ENCODE measurements at regions not wholly inside any gene's neighbourhood (a gene's known extent, or its start where the extent isn't known, plus 50 kb on each side); places are given as distances from the start of the nearest gene placed in this dataset.

DNA sequence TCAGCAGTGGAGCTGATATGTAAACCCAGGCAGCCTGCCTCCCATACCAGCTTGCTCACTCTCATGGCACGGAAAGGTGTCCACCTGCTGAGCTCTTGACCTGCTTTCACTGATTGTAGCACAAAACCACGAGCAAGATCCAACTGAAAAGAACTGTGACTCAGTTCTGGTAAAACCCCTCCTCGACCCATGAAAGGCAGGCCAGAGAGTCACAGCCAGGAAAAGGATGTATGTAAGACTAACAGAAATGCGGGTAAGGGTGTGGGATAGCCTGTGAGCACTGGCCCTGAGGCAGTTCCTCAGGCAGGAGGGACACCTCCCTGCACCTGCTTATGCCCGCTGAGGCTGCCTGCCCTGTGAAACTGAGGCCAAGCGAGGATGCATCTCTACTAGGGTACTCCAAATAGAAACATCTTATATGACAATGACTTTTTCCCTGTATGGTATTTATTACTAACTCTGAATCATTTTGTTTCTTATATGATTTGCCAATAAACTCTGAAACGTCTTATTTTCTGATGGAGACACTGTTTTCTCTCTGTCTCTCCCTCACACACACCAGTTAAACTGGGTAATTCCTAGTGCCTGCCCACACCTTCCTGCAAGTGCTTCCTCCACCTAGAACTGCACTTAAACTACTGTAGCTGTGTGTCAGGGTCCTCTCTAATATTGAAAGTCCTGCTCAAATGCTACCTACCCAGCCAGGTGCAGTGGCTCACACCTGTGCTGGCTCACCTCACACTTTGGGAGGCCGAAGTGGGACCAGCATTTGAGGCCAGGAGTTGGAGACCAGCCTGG lies 73.3 kb upstream of the GHITM start:
- no peak overlapping the region for H3K4me2 ChIP-seq (ENCODE audit: low read length)
- H3K36me3 Mint-ChIP-seq (ENCODE audit: low read depth, unreplicated experiment), result no peaks in the 10 kb centered on the region
- H4K20me1 ChIP-seq (ENCODE audit: insufficient read depth, low read length), result no peaks in the 10 kb centered on the region
- H3K27ac ChIP-seq (ENCODE audit: low read depth, low read length), result no peak overlapping the region
- no peaks in the 10 kb centered on the region for H3K36me3 ChIP-seq (ENCODE audit: insufficient read depth, low read length)
- TF ChIP-seq CTCF (IDR thresholded peaks at IDR 0.05; ENCODE audit: insufficient read depth, low read depth, low read length), result no peak
- TF ChIP-seq EZH2 (IDR thresholded peaks at IDR 0.05; ENCODE audit: insufficient read depth, low read length), result no peak
- no peak for FAIRE-seq
- H3K4me1 Mint-ChIP-seq (ENCODE audit: low read depth, unreplicated experiment), result no peaks in the 10 kb centered on the region
- no peaks in the 10 kb centered on the region for H3K27me3 Mint-ChIP-seq (ENCODE audit: low read depth, unreplicated experiment)
- H3K9ac ChIP-seq (ENCODE audit: low read length), result no peak overlapping the region
- H3K9me3 Mint-ChIP-seq (ENCODE audit: unreplicated experiment), result no peaks in the 10 kb centered on the region
- H3K27me3 ChIP-seq (ENCODE audit: insufficient read depth, low read length), result no peaks in the 10 kb centered on the region
- H3K9me3 ChIP-seq (ENCODE audit: insufficient read depth, low read depth, low read length), result no peaks in the 10 kb centered on the region
- no peaks in the 10 kb centered on the region for H3K4me1 ChIP-seq (ENCODE audit: insufficient read depth, low read length)
- no peak for DNase-seq (ENCODE audit: low read depth)
- H3K4me3 ChIP-seq (ENCODE audit: insufficient read depth, low read depth, low read length), result no peak overlapping the region
- no peak overlapping the region for H3K4me3 Mint-ChIP-seq (ENCODE audit: unreplicated experiment)
- H3K79me2 ChIP-seq (ENCODE audit: insufficient read depth, low read length), result no peaks in the 10 kb centered on the region
- no peak overlapping the region for H2AFZ ChIP-seq (ENCODE audit: low read depth, low read length)
- H3K27ac Mint-ChIP-seq (ENCODE audit: unreplicated experiment), result no peak overlapping the region

DNA sequence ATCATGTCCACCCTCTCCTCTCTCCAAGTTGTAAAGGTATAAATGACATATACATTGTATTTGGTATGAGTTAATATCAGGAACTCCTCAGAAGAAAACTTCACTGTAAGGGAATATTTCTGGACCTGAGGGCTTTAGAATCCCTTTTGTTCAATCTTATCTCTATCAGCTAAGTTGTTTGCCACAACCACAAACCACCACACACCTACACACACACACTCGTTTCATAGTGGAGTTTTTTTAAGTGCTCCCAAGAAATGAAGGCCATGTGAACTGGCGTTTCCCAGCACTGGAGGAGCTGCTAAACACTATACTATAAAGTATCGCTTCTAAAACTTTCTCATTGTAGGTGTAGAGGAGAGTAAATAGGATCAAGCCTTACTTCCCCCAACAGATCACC lies 64.8 kb upstream of the GHITM start:
- no peaks in the 10 kb centered on the region for H3K9me3 ChIP-seq (ENCODE audit: insufficient read depth, low read depth, low read length)
- H3K27ac Mint-ChIP-seq (ENCODE audit: unreplicated experiment), result peak overlapping the region; percentile 51
- H3K4me1 Mint-ChIP-seq (ENCODE audit: low read depth, unreplicated experiment), result peaks cover 25% of the 10 kb centered on the region
- no peaks in the 10 kb centered on the region for H3K36me3 Mint-ChIP-seq (ENCODE audit: low read depth, unreplicated experiment)
- no peaks in the 10 kb centered on the region for H3K36me3 ChIP-seq (ENCODE audit: insufficient read depth, low read length)
- no peak overlapping the region for H2AFZ ChIP-seq (ENCODE audit: low read depth, low read length)
- no peak overlapping the region for H3K9ac ChIP-seq (ENCODE audit: low read length)
- H3K79me2 ChIP-seq (ENCODE audit: insufficient read depth, low read length), result no peaks in the 10 kb centered on the region
- no peaks in the 10 kb centered on the region for H3K27me3 ChIP-seq (ENCODE audit: insufficient read depth, low read length)
- no peak overlapping the region for H3K4me3 Mint-ChIP-seq (ENCODE audit: unreplicated experiment)
- H4K20me1 ChIP-seq (ENCODE audit: insufficient read depth, low read length), result no peaks in the 10 kb centered on the region
- no peak for TF ChIP-seq EZH2 (IDR thresholded peaks at IDR 0.05; ENCODE audit: insufficient read depth, low read length)
- TF ChIP-seq CTCF (IDR thresholded peaks at IDR 0.05; ENCODE audit: insufficient read depth, low read depth, low read length), result no peak
- no peak overlapping the region for H3K4me2 ChIP-seq (ENCODE audit: low read length)
- H3K4me3 ChIP-seq (ENCODE audit: insufficient read depth, low read depth, low read length), result no peak overlapping the region
- peaks cover 13% of the 10 kb centered on the region for H3K4me1 ChIP-seq (ENCODE audit: insufficient read depth, low read length)
- H3K27me3 Mint-ChIP-seq (ENCODE audit: low read depth, unreplicated experiment), result no peaks in the 10 kb centered on the region
- FAIRE-seq, result no peak
- H3K9me3 Mint-ChIP-seq (ENCODE audit: unreplicated experiment), result no peaks in the 10 kb centered on the region
- no peak overlapping the region for H3K27ac ChIP-seq (ENCODE audit: low read depth, low read length)
- peak; percentile 53 for DNase-seq (ENCODE audit: low read depth)
